ENCODE measurements at regions not wholly inside any gene's neighbourhood (a gene's known extent, or its start where the extent isn't known, plus 50 kb on each side); places are given as distances from the start of the nearest gene placed in this dataset.

GRCh38 chr18:64994370-64994769 lies 756.4 kb upstream of the CDH7 start:
- no peak overlapping the region for H3K27ac ChIP-seq (ENCODE audit: low read depth)
- no peaks in the 10 kb centered on the region for H3K4me1 ChIP-seq (ENCODE audit: insufficient read depth)
- WGBS: 86% methylated on average over 1 of the region's 1 CpG
- H3K4me3 ChIP-seq (ENCODE audit: low read depth, low read length): no peak overlapping the region
- DNase-seq (ENCODE audit: extremely low spot score): no peak
- no peaks in the 10 kb centered on the region for H3K36me3 ChIP-seq (ENCODE audit: insufficient read depth)

GRCh38 chr18:64993695-64994094 lies 757.1 kb upstream of the CDH7 start:
- DNase-seq (ENCODE audit: extremely low spot score): no peak

DNA sequence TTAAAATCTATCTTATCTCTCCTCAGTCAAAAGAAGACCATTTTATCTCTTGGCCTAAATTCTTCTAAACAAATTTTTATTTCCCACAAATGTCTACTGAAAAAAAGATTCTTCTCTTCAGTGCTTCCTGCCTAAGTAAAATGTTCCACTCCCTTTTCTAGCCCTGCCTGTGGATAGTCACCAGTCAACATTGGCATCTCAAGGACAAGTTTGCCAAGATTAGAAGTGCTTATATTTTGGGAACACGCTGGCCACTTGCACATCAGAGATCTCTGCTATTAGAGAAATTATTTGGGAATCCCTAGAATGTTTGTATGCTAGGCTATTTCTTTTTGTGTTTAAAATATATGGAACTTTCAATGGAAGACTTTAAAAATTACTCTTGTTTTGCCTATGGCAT lies 758.2 kb upstream of the CDH7 start:
- 36% methylated on average over 1 of the region's 1 CpG for WGBS
- Histone ChIP-seq H3K4me3 (ENCODE audit: low read depth, low read length) (no peak overlapping the region), H3K36me3 (ENCODE audit: insufficient read depth) (no peaks in the 10 kb centered on the region), H3K4me1 (ENCODE audit: insufficient read depth) (no peaks in the 10 kb centered on the region), H3K27ac (ENCODE audit: low read depth) (no peak overlapping the region)
- no peak for DNase-seq (ENCODE audit: extremely low spot score)

More at GRCh38 chr18:64993695-64994094, 757.1 kb upstream of the CDH7 start:
- 72% methylated on average over 3 of the region's 3 CpGs for WGBS
- H3K27ac ChIP-seq (ENCODE audit: low read depth): no peak overlapping the region
- H3K4me3 ChIP-seq (ENCODE audit: low read depth, low read length): no peak overlapping the region
- H3K36me3 ChIP-seq (ENCODE audit: insufficient read depth): no peaks in the 10 kb centered on the region
- no peaks in the 10 kb centered on the region for H3K4me1 ChIP-seq (ENCODE audit: insufficient read depth)

GRCh38 chr18:64991102-64991501 lies 759.7 kb upstream of the CDH7 start:
- 91% methylated on average over 5 of the region's 5 CpGs for WGBS
- H3K4me3 ChIP-seq (ENCODE audit: low read depth, low read length): no peak overlapping the region
- no peaks in the 10 kb centered on the region for H3K36me3 ChIP-seq (ENCODE audit: insufficient read depth)
- H3K4me1 ChIP-seq (ENCODE audit: insufficient read depth): no peaks in the 10 kb centered on the region
- DNase-seq (ENCODE audit: extremely low spot score): no peak
- H3K27ac ChIP-seq (ENCODE audit: low read depth): no peak overlapping the region

DNA sequence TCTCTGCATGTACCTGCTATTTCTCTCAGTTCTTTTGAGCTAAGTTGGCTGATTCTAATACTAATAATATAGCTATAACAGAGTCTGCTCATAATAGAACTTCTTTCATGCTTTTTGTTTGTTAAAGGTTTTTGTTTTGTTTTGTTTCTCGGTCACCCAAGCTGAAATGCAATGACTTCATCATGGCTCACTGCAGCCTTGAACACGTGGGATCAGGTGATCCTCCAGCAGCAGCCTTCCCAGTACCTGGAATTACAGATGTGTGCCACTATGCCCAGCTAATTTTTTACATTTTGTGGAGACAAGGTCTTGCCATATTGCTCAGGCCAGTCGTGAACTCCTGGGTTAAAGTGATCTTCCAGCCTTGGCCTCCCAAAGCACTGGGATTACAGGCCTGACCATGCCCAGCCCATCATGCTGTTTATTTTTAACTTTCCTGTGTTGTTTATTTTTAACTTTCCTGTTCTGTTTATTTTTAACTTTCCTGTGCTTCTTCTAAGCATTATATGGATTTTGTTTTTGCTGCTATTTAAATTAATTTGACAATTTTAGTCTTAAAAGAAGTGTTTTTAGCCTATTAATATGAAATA lies 763.8 kb upstream of the CDH7 start:
- DNase-seq (ENCODE audit: extremely low spot score): no peak
- 69% methylated on average over 3 of the region's 3 CpGs for WGBS
- no peaks in the 10 kb centered on the region for H3K4me1 ChIP-seq (ENCODE audit: insufficient read depth)

DNA sequence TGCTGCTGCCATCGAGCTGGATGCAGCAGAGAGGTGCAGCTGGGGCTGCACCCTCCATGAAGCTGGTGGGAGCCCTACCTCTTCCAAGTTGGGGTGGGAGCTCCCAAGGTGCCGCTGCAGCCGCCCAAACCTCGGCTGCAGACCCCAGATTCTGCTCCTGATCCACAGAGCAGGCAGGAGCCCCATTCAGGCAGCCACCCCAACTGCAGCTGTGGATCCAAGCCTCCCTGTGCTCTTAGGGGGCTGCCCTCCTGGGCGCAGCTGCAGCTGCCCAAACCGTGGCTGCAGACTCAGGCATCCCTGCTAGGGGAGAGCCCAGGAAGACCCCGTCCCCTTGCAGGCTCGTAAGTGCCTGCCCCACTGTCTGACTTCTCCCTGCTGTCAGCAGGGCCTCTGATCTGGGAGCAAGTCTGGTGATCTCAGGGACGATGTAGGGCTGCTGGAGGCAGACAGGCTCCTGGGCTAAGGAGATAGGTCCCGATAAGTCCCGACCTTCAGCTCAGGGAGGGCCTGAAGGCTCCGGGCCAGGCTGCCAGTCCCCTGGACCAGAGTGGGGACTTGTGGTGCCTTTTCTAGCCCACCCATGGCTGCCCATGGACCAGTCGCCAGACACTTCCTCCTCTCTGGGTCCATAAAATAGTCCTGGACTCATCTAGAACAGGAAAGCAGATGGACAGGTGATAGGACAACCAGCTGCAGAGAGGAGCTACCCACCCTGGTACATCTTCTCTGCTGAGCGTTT lies 767.1 kb upstream of the CDH7 start:
- Histone ChIP-seq H3K36me3 (ENCODE audit: insufficient read depth) (no peaks in the 10 kb centered on the region), H3K27ac (ENCODE audit: low read depth) (no peak overlapping the region), H3K4me1 (ENCODE audit: insufficient read depth) (no peaks in the 10 kb centered on the region), H3K4me3 (ENCODE audit: low read depth, low read length) (no peak overlapping the region)
- no peak for DNase-seq (ENCODE audit: extremely low spot score)
- 94% methylated on average over 14 of the region's 14 CpGs for WGBS

More for the DNA sequence above, 763.8 kb upstream of the CDH7 start:
- no peak overlapping the region for H3K4me3 ChIP-seq (ENCODE audit: low read depth, low read length)
- no peak overlapping the region for H3K27ac ChIP-seq (ENCODE audit: low read depth)
- no peaks in the 10 kb centered on the region for H3K36me3 ChIP-seq (ENCODE audit: insufficient read depth)

GRCh38 chr18:64982414-64983055 lies 768.3 kb upstream of the CDH7 start:
- no peak for DNase-seq (ENCODE audit: extremely low spot score)

GRCh38 chr18:64981915-64982314 lies 768.9 kb upstream of the CDH7 start:
- no peak overlapping the region for H3K4me3 ChIP-seq (ENCODE audit: low read depth, low read length)
- no peaks in the 10 kb centered on the region for H3K4me1 ChIP-seq (ENCODE audit: insufficient read depth)
- no peak overlapping the region for H3K27ac ChIP-seq (ENCODE audit: low read depth)
- no peaks in the 10 kb centered on the region for H3K36me3 ChIP-seq (ENCODE audit: insufficient read depth)
- 91% methylated on average over 2 of the region's 2 CpGs for WGBS
- no peak for DNase-seq (ENCODE audit: extremely low spot score)

More at GRCh38 chr18:64982414-64983055, 768.3 kb upstream of the CDH7 start:
- no peaks in the 10 kb centered on the region for H3K36me3 ChIP-seq (ENCODE audit: insufficient read depth)
- no peaks in the 10 kb centered on the region for H3K4me1 ChIP-seq (ENCODE audit: insufficient read depth)
- no peak overlapping the region for H3K27ac ChIP-seq (ENCODE audit: low read depth)
- H3K4me3 ChIP-seq (ENCODE audit: low read depth, low read length): no peak overlapping the region
- 39% methylated on average over 2 of the region's 2 CpGs for WGBS

GRCh38 chr18:64979791-64980190 lies 771.0 kb upstream of the CDH7 start:
- no peaks in the 10 kb centered on the region for H3K36me3 ChIP-seq (ENCODE audit: insufficient read depth)
- H3K4me1 ChIP-seq (ENCODE audit: insufficient read depth): no peaks in the 10 kb centered on the region
- DNase-seq (ENCODE audit: extremely low spot score): no peak
- no peak overlapping the region for H3K4me3 ChIP-seq (ENCODE audit: low read depth, low read length)
- 83% methylated on average over 2 of the region's 2 CpGs for WGBS
- H3K27ac ChIP-seq (ENCODE audit: low read depth): no peak overlapping the region

GRCh38 chr18:64974391-64975125 lies 776.3 kb upstream of the CDH7 start:
- DNase-seq (ENCODE audit: extremely low spot score): peak; percentile 28
- Histone ChIP-seq H3K4me1 (ENCODE audit: insufficient read depth) (no peaks in the 10 kb centered on the region), H3K4me3 (ENCODE audit: low read depth, low read length) (no peak overlapping the region), H3K36me3 (ENCODE audit: insufficient read depth) (no peaks in the 10 kb centered on the region), H3K27ac (ENCODE audit: low read depth) (no peak overlapping the region)
- WGBS: 76% methylated on average over 8 of the region's 8 CpGs

DNA sequence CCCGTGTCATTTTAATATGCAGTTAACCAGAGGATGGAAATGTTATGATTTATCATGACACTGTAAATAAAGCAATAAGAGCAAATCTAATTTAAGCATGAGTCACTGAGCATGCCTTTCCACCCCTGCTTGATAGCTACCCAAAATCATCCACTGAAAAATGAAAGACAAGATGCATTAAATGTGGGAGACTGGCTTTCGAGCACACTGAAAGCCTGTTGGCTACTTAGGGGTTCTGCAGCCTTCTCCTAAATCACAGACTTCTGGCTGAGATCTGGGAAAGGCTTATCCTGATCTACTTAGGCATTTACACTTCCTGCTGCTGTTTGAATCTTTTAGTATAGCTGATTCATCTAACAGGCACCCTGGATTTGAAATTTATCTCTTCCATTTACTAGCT lies 778.3 kb upstream of the CDH7 start:
- 23% methylated on average over 2 of the region's 2 CpGs for WGBS
- H3K27ac ChIP-seq (ENCODE audit: low read depth): no peak overlapping the region

GRCh38 chr18:64966667-64967066 lies 784.1 kb upstream of the CDH7 start:
- no peak for DNase-seq (ENCODE audit: extremely low spot score)
- H3K27ac ChIP-seq (ENCODE audit: low read depth): no peak overlapping the region
- H3K4me1 ChIP-seq (ENCODE audit: insufficient read depth): no peaks in the 10 kb centered on the region
- H3K36me3 ChIP-seq (ENCODE audit: insufficient read depth): no peaks in the 10 kb centered on the region
- no peak overlapping the region for H3K4me3 ChIP-seq (ENCODE audit: low read depth, low read length)

More for the DNA sequence above, 778.3 kb upstream of the CDH7 start:
- Histone ChIP-seq H3K4me3 (ENCODE audit: low read depth, low read length) (no peak overlapping the region), H3K36me3 (ENCODE audit: insufficient read depth) (no peaks in the 10 kb centered on the region), H3K4me1 (ENCODE audit: insufficient read depth) (no peaks in the 10 kb centered on the region)
- no peak for DNase-seq (ENCODE audit: extremely low spot score)

GRCh38 chr18:64956465-64956864 lies 794.3 kb upstream of the CDH7 start:
- Histone ChIP-seq H3K4me3 (ENCODE audit: low read depth, low read length) (no peak overlapping the region), H3K4me1 (ENCODE audit: insufficient read depth) (no peaks in the 10 kb centered on the region), H3K36me3 (ENCODE audit: insufficient read depth) (no peaks in the 10 kb centered on the region), H3K27ac (ENCODE audit: low read depth) (no peak overlapping the region)
- WGBS: 87% methylated on average over 3 of the region's 3 CpGs
- DNase-seq (ENCODE audit: extremely low spot score): no peak
